Lung (tissue), 11 donors: ENCODE measurements at regions not wholly inside any gene's neighbourhood (a gene's known extent, or its start where the extent isn't known, plus 50 kb on each side); places are given as distances from the start of the nearest gene placed in this dataset.

Source experiments
- ATAC-seq: fragments of 200-7000 bp; cut with Tn5 transposase; one replicate; pipeline ENCODE4 v1.9.1; 2020; ENCODE audit warnings: moderate number of reproducible peaks; ENCODE audit not compliant: insufficient read depth, low FRiP score
- DNase-seq, 3 donors: peaks; one replicate each; pipeline ENCODE4 v3.0.0-alpha.2; 2013 to 2017
- H3K27ac ChIP-seq, 2 donors: one replicate each; pipeline ENCODE4 v1.5.1; 2013; ENCODE audit warnings: mild to moderate bottlenecking in 2 of 2, moderate library complexity in 2 of 2, control low read depth in 1 of 2, inconsistent platforms in 1 of 2, low read depth in 1 of 2, low read length in 1 of 2
- H3K27me3 ChIP-seq, 3 donors: one replicate each; pipeline ENCODE4 v1.5.1; 2013; ENCODE audit warnings: low read length in 2 of 3; ENCODE audit not compliant: control insufficient read depth in 3 of 3, insufficient read depth in 3 of 3
- H3K36me3 ChIP-seq, 4 donors: one replicate each; pipeline ENCODE4 v1.5.1; 2013; ENCODE audit warnings: low read length in 4 of 4, mild to moderate bottlenecking in 1 of 4, moderate library complexity in 1 of 4; ENCODE audit not compliant: control insufficient read depth in 4 of 4, insufficient read depth in 4 of 4
- H3K4me1 ChIP-seq, 5 donors: one replicate each; pipeline ENCODE4 v1.5.1; 2013; ENCODE audit warnings: low read length in 5 of 5, mild to moderate bottlenecking in 2 of 5, moderate library complexity in 1 of 5; ENCODE audit not compliant: control insufficient read depth in 5 of 5, insufficient read depth in 5 of 5
- H3K4me3 ChIP-seq: one replicate; pipeline ENCODE4 v1.5.1; 2013; ENCODE audit warnings: mild to moderate bottlenecking, control low read depth, moderate library complexity
- H3K9ac ChIP-seq, 2 donors: one replicate each; pipeline ENCODE4 v1.5.1; 2013; ENCODE audit warnings: low read length in 2 of 2, control low read depth in 1 of 2; ENCODE audit not compliant: insufficient read depth in 1 of 2
- H3K9me3 ChIP-seq, 4 donors: one replicate each; pipeline ENCODE4 v1.5.1; 2013; ENCODE audit warnings: low read length in 3 of 4, mild to moderate bottlenecking in 1 of 4, moderate library complexity in 1 of 4; ENCODE audit not compliant: control insufficient read depth in 4 of 4, insufficient read depth in 3 of 4
- WGBS, 2 donors: extraction: QIAGEN DNeasy Blood & Tissue Kit; methylation state at CpG; one replicate each; pipeline ENCODE4 v1.1.7; 2013; 5-methylcytosine and 5-hydroxymethylcytosine counted together
- TF ChIP-seq, protein P1 (sequence below): IDR thresholded peaks from 2 replicates; pipeline ENCODE4 v1.5.1; 2012; ENCODE audit warnings: mild to moderate bottlenecking; ENCODE audit errors: control extremely low read depth, extremely low read depth
- donor health status: control.
- donor health status: control.
- donor health status: Bipolar disorder and iron deficiency.
- donor health status: healthy.
- donor health status: DM: yes; HTN: yes; CAD: no.

DNA sequence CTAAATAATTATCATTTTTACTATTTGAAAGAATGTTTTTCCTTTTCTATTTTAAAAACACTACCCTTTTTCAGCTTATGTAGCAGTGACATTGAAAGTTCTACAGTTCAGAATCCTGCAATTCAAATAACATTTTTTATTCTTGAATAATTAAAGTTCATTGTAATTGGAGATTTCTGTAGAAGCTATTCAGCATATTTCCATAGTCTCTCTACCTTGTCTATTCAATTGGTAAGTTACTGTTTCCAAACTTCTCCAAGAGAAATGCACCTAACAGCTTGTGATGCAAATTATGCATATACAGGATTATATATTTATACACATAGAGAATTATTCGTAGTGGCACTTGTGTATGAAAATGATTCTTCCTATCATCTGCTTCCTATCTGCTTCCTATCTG is 149.7 kb upstream of the ARRDC3 start:
- no peaks in the 10 kb centered on the region for H3K9me3 ChIP-seq
- H3K4me3 ChIP-seq: no peak overlapping the region
- WGBS, 2 donors: 76 to 82% methylated on average over 1 of the region's 1 CpG
- no peaks in the 10 kb centered on the region for H3K36me3 ChIP-seq
- TF ChIP-seq, protein P1, sequence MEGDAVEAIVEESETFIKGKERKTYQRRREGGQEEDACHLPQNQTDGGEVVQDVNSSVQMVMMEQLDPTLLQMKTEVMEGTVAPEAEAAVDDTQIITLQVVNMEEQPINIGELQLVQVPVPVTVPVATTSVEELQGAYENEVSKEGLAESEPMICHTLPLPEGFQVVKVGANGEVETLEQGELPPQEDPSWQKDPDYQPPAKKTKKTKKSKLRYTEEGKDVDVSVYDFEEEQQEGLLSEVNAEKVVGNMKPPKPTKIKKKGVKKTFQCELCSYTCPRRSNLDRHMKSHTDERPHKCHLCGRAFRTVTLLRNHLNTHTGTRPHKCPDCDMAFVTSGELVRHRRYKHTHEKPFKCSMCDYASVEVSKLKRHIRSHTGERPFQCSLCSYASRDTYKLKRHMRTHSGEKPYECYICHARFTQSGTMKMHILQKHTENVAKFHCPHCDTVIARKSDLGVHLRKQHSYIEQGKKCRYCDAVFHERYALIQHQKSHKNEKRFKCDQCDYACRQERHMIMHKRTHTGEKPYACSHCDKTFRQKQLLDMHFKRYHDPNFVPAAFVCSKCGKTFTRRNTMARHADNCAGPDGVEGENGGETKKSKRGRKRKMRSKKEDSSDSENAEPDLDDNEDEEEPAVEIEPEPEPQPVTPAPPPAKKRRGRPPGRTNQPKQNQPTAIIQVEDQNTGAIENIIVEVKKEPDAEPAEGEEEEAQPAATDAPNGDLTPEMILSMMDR: no peak
- no peaks in the 10 kb centered on the region for H3K4me1 ChIP-seq
- H3K27ac ChIP-seq: no peak overlapping the region
- H3K9ac ChIP-seq: no peak overlapping the region
- H3K27me3 ChIP-seq: no peaks in the 10 kb centered on the region
- ATAC-seq (no peak), DNase-seq (no peak)

DNA sequence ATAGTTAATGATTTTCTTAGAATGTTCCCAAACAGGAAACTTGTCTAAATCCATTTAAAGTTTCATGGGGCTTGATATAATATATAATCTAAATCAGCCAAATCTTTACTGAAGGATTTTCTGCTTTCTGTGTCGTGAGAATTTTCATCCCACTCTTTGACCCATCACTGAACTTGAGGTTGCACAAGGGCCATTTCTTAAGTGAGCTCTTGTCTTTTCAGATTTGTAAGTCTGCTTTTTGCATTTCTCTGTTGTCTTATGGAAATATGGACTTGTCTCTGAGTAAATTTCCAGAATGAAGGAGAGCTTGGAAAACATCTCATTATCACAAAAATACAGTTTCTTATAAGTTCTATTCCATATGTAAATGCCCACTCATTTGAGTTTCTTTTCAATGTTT is 149.2 kb upstream of the ARRDC3 start:
- TF ChIP-seq, protein P1: no peak
- Histone ChIP-seq H3K4me3 (no peak overlapping the region), H3K9ac (no peak overlapping the region), H3K4me1 (no peaks in the 10 kb centered on the region), H3K27ac (no peak overlapping the region), H3K9me3 (no peaks in the 10 kb centered on the region), H3K36me3 (no peaks in the 10 kb centered on the region), H3K27me3 (no peaks in the 10 kb centered on the region)
- 59 to 78% methylated on average over 1 of the region's 1 CpG for WGBS, 2 donors
- ATAC-seq: no peak
- DNase-seq: no peak

DNA sequence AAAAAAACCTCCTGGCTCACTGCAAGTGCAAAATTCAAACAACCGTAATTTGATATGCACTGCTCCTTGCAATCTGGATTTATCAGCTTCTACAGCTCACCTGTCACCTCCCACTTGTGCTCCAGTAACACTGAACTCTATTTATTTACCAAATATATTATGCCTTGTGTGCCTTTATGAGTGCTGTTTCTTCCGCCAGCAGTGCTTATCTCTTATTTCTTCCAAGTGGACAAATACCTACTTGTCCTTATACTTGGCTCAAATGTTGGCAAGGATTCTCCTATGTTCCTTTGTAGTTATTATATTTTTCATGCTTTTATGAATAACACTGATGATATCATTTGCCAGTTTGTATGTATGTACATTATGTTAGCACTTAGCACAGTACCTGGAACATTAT is 145.7 kb upstream of the ARRDC3 start:
- Histone ChIP-seq H3K36me3 (no peaks in the 10 kb centered on the region), H3K27ac (no peak overlapping the region), H3K4me3 (no peak overlapping the region), H3K4me1 (no peaks in the 10 kb centered on the region), H3K27me3 (no peaks in the 10 kb centered on the region), H3K9ac (no peak overlapping the region), H3K9me3 (no peaks in the 10 kb centered on the region)
- TF ChIP-seq, protein P1: no peak
- 72 to 92% methylated on average over 2 of the region's 2 CpGs for WGBS, 2 donors
- peak in 1 of 3 donors; percentile 7 for DNase-seq
- no peak for ATAC-seq

DNA sequence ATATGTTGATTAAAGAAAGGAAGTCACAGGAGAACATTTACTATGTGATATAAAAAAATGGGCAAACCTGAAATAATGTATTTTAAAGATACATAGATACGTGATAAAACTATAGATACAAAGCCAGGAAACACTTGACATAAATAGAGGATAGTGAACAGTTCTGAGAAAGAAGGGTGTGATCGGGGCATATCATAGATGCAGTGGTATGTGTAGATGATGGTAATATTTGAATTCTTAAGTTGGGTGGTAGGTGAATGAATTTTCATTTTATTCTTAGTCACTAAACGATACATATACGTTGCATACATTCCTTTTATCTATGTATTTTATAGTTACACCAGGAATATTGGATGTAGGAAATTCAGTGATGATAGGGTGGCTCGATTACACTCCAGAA is 138.7 kb upstream of the ARRDC3 start:
- no peak for DNase-seq
- ATAC-seq: no peak
- 85 to 91% methylated on average over 5 of the region's 5 CpGs for WGBS, 2 donors

More for the DNA sequence above, 138.7 kb upstream of the ARRDC3 start:
- no peaks in the 10 kb centered on the region for H3K36me3 ChIP-seq
- H3K9me3 ChIP-seq: no peaks in the 10 kb centered on the region
- H3K9ac ChIP-seq: no peak overlapping the region
- H3K27ac ChIP-seq: no peak overlapping the region
- H3K4me3 ChIP-seq: no peak overlapping the region
- TF ChIP-seq, protein P1: no peak
- H3K4me1 ChIP-seq: no peaks in the 10 kb centered on the region
- no peaks in the 10 kb centered on the region for H3K27me3 ChIP-seq
